ENCODE measurements at regions not wholly inside any gene's neighbourhood (a gene's known extent, or its start where the extent isn't known, plus 50 kb on each side); places are given as distances from the start of the nearest gene placed in this dataset.

GRCh38 chr2:17079262-17079661 is 413.6 kb upstream of the CYRIA start:
- DNase-seq (ENCODE audit: low read depth, low spot score) = no peak

- no peak for DNase-seq (ENCODE audit: low read depth, low spot score)
Observed at GRCh38 chr2:17076533-17076932, 410.9 kb upstream of the CYRIA start.

GRCh38 chr2:17070711-17071110 is 405.1 kb upstream of the CYRIA start:
- no peak for DNase-seq (ENCODE audit: low read depth, low spot score)

- no peak for DNase-seq (ENCODE audit: low read depth, low spot score)
Observed at GRCh38 chr2:17069564-17069963, 403.9 kb upstream of the CYRIA start.

GRCh38 chr2:17068021-17068420 is 402.4 kb upstream of the CYRIA start:
- DNase-seq (ENCODE audit: low read depth, low spot score) = no peak

GRCh38 chr2:17065536-17065935 is 399.9 kb upstream of the CYRIA start:
- no peak for DNase-seq (ENCODE audit: low read depth, low spot score)

GRCh38 chr2:17061028-17061427 is 395.4 kb upstream of the CYRIA start:
- no peak for DNase-seq (ENCODE audit: low read depth, low spot score)

GRCh38 chr2:17059458-17059857 is 393.8 kb upstream of the CYRIA start:
- DNase-seq (ENCODE audit: low read depth, low spot score) = no peak

- DNase-seq (ENCODE audit: low read depth, low spot score) = no peak
Observed at GRCh38 chr2:17058772-17059402, 393.3 kb upstream of the CYRIA start.

GRCh38 chr2:17057109-17058017 is 391.7 kb upstream of the CYRIA start:
- DNase-seq (ENCODE audit: low read depth, low spot score) = no peak

- DNase-seq (ENCODE audit: low read depth, low spot score) = no peak
Observed at GRCh38 chr2:17056236-17056635, 390.6 kb upstream of the CYRIA start.

- DNase-seq (ENCODE audit: low read depth, low spot score) = no peak
Observed at GRCh38 chr2:17052001-17052400, 386.4 kb upstream of the CYRIA start.

GRCh38 chr2:17051538-17051937 is 385.9 kb upstream of the CYRIA start:
- DNase-seq (ENCODE audit: low read depth, low spot score) = no peak

GRCh38 chr2:17043173-17043572 is 377.5 kb upstream of the CYRIA start:
- DNase-seq (ENCODE audit: low read depth, low spot score) = no peak

- DNase-seq (ENCODE audit: low read depth, low spot score) = no peak
Observed at GRCh38 chr2:17036361-17036760, 370.7 kb upstream of the CYRIA start.

GRCh38 chr2:17035010-17035409 is 369.4 kb upstream of the CYRIA start:
- DNase-seq (ENCODE audit: low read depth, low spot score) = no peak

GRCh38 chr2:17030047-17030446 is 364.4 kb upstream of the CYRIA start:
- no peak for DNase-seq (ENCODE audit: low read depth, low spot score)

GRCh38 chr2:17012297-17012696 is 346.7 kb upstream of the CYRIA start:
- no peak for DNase-seq (ENCODE audit: low read depth, low spot score)

GRCh38 chr2:17010104-17010503 is 344.5 kb upstream of the CYRIA start:
- DNase-seq (ENCODE audit: low read depth, low spot score) = no peak

GRCh38 chr2:17000184-17000482 is 334.5 kb upstream of the CYRIA start:
- no peak for DNase-seq (ENCODE audit: low read depth, low spot score)

GRCh38 chr2:16999347-17000183 is 333.9 kb upstream of the CYRIA start:
- DNase-seq (ENCODE audit: low read depth, low spot score) = no peak

GRCh38 chr2:16978301-16978700 is 312.7 kb upstream of the CYRIA start:
- no peak for DNase-seq (ENCODE audit: low read depth, low spot score)

Measured in activated CD4-positive, CD25-positive, alpha-beta regulatory T cell treated with anti-CD3 and anti-CD28 coated beads, Interleukin-2, amount 50 U/mL, for 16 hours (primary cell).